NCI-H446 treated with DMSO at 0.1 percent for 48 hours (cell line): ENCODE measurements at regions not wholly inside any gene's neighbourhood (a gene's known extent, or its start where the extent isn't known, plus 50 kb on each side); places are given as distances from the start of the nearest gene placed in this dataset.

Source experiments
- DNase-seq: peaks from one replicate; lab custom pipeline; 2025; lab: John Stamatoyannopoulos, UW

GRCh38 chr15:47470983-47471382 lies 246.3 kb upstream of the SEMA6D start:
- peak; percentile 24 for DNase-seq

- peak; percentile 84 for DNase-seq
Observed at GRCh38 chr15:47473106-47473725, 244.1 kb upstream of the SEMA6D start.

GRCh38 chr15:47473832-47474231 lies 243.5 kb upstream of the SEMA6D start:
- peak; percentile 94 for DNase-seq

- DNase-seq = no peak
Observed at GRCh38 chr15:47475336-47475735, 242.0 kb upstream of the SEMA6D start.

GRCh38 chr15:47477341-47477740 lies 240.0 kb upstream of the SEMA6D start:
- peak; percentile 37 for DNase-seq

- peak; percentile 35 for DNase-seq
Observed at GRCh38 chr15:47484059-47484458, 233.2 kb upstream of the SEMA6D start.

- no peak for DNase-seq
Observed at GRCh38 chr15:47484997-47485396, 232.3 kb upstream of the SEMA6D start.

- no peak for DNase-seq
Observed at GRCh38 chr15:47485419-47485818, 231.9 kb upstream of the SEMA6D start.

GRCh38 chr15:47486040-47486439 lies 231.3 kb upstream of the SEMA6D start:
- DNase-seq = no peak

- no peak for DNase-seq
Observed at GRCh38 chr15:47492195-47492594, 225.1 kb upstream of the SEMA6D start.

- DNase-seq = no peak
Observed at GRCh38 chr15:47493357-47494247, 223.7 kb upstream of the SEMA6D start.

- DNase-seq = no peak
Observed at GRCh38 chr15:47496343-47497185, 220.7 kb upstream of the SEMA6D start.

- no peak for DNase-seq
Observed at GRCh38 chr15:47500842-47501241, 216.5 kb upstream of the SEMA6D start.

- no peak for DNase-seq
Observed at GRCh38 chr15:47502041-47502440, 215.3 kb upstream of the SEMA6D start.

- no peak for DNase-seq
Observed at GRCh38 chr15:47503876-47504275, 213.4 kb upstream of the SEMA6D start.

GRCh38 chr15:47504624-47505256 lies 212.6 kb upstream of the SEMA6D start:
- DNase-seq = no peak

GRCh38 chr15:47505712-47506328 lies 211.5 kb upstream of the SEMA6D start:
- peak; percentile 54 for DNase-seq

- peak; percentile 66 for DNase-seq
Observed at GRCh38 chr15:47506329-47507100, 210.8 kb upstream of the SEMA6D start.

GRCh38 chr15:47507221-47507985 lies 209.9 kb upstream of the SEMA6D start:
- peak; percentile 76 for DNase-seq

GRCh38 chr15:47511261-47511660 lies 206.0 kb upstream of the SEMA6D start:
- DNase-seq = no peak
